LNCaP clone FGC (cell line): ENCODE measurements at regions not wholly inside any gene's neighbourhood (a gene's known extent, or its start where the extent isn't known, plus 50 kb on each side); places are given as distances from the start of the nearest gene placed in this dataset.

Experiments used
- DNase-seq: peaks from one replicate; pipeline ENCODE4 v3.0.0-alpha.2; 2011; ENCODE audit warnings: low read depth
- H3K4me3 ChIP-seq: 2 replicates; pipeline ENCODE4 v1.5.1; 2011; ENCODE audit warnings: mild to moderate bottlenecking, low read depth, low read length, control low read depth
- TF ChIP-seq, protein P1 (sequence below): IDR thresholded peaks from 2 replicates; pipeline ENCODE4 v1.5.1; 2012; ENCODE audit warnings: mild to moderate bottlenecking; ENCODE audit not compliant: control insufficient read depth, insufficient read depth; ENCODE audit errors: extremely low read depth

- TF ChIP-seq, protein P1, sequence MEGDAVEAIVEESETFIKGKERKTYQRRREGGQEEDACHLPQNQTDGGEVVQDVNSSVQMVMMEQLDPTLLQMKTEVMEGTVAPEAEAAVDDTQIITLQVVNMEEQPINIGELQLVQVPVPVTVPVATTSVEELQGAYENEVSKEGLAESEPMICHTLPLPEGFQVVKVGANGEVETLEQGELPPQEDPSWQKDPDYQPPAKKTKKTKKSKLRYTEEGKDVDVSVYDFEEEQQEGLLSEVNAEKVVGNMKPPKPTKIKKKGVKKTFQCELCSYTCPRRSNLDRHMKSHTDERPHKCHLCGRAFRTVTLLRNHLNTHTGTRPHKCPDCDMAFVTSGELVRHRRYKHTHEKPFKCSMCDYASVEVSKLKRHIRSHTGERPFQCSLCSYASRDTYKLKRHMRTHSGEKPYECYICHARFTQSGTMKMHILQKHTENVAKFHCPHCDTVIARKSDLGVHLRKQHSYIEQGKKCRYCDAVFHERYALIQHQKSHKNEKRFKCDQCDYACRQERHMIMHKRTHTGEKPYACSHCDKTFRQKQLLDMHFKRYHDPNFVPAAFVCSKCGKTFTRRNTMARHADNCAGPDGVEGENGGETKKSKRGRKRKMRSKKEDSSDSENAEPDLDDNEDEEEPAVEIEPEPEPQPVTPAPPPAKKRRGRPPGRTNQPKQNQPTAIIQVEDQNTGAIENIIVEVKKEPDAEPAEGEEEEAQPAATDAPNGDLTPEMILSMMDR, result no peak
- DNase-seq, result no peak
- no peak overlapping the region for H3K4me3 ChIP-seq
Measured at GRCh38 chr1:221648201-221648600, 93.7 kb downstream of the DUSP10 start.
